ENCODE measurements at regions not wholly inside any gene's neighbourhood (a gene's known extent, or its start where the extent isn't known, plus 50 kb on each side); places are given as distances from the start of the nearest gene placed in this dataset.

GRCh38 chr10:3363311-3364045 lies 190.9 kb upstream of the PITRM1 start:
- DNase-seq, result no peak

GRCh38 chr10:3362394-3362793 lies 189.8 kb upstream of the PITRM1 start:
- no peak for DNase-seq

GRCh38 chr10:3361640-3362039 lies 189.1 kb upstream of the PITRM1 start:
- no peak for DNase-seq

GRCh38 chr10:3357737-3358136 lies 185.2 kb upstream of the PITRM1 start:
- no peak for DNase-seq

GRCh38 chr10:3355536-3355935 lies 183.0 kb upstream of the PITRM1 start:
- DNase-seq, result no peak

- DNase-seq, result no peak
These were observed 181.8 kb upstream of the PITRM1 start for GRCh38 chr10:3354174-3354900.

- no peak for DNase-seq
These were observed 180.7 kb upstream of the PITRM1 start for GRCh38 chr10:3353235-3353634.

GRCh38 chr10:3350617-3351258 lies 178.2 kb upstream of the PITRM1 start:
- no peak for DNase-seq

- no peak for DNase-seq
These were observed 177.6 kb upstream of the PITRM1 start for GRCh38 chr10:3350205-3350604.

GRCh38 chr10:3348564-3348963 lies 176.0 kb upstream of the PITRM1 start:
- no peak for DNase-seq

GRCh38 chr10:3347413-3348182 lies 175.0 kb upstream of the PITRM1 start:
- DNase-seq, result peak; percentile 1

- DNase-seq, result no peak
These were observed 174.3 kb upstream of the PITRM1 start for GRCh38 chr10:3346851-3347250.

- DNase-seq, result no peak
These were observed 170.2 kb upstream of the PITRM1 start for GRCh38 chr10:3342771-3343170.

- no peak for DNase-seq
These were observed 167.6 kb upstream of the PITRM1 start for GRCh38 chr10:3340127-3340730.

GRCh38 chr10:3339531-3339950 lies 167.0 kb upstream of the PITRM1 start:
- DNase-seq, result no peak

GRCh38 chr10:3339121-3339520 lies 166.5 kb upstream of the PITRM1 start:
- DNase-seq, result no peak

- DNase-seq, result no peak
These were observed 165.2 kb upstream of the PITRM1 start for GRCh38 chr10:3337741-3338140.

- DNase-seq, result no peak
These were observed 164.2 kb upstream of the PITRM1 start for GRCh38 chr10:3336673-3337293.

- no peak for DNase-seq
These were observed 160.8 kb upstream of the PITRM1 start for GRCh38 chr10:3333426-3333825.

- DNase-seq, result no peak
These were observed 159.2 kb upstream of the PITRM1 start for GRCh38 chr10:3331690-3332230.

- DNase-seq, result no peak
These were observed 158.6 kb upstream of the PITRM1 start for GRCh38 chr10:3331187-3331586.

GRCh38 chr10:3330663-3331062 lies 158.1 kb upstream of the PITRM1 start:
- DNase-seq, result no peak

Measured in NCI-H2171 treated with DMSO at 0.1 percent for 48 hours (cell line).